ENCODE measurements at regions not wholly inside any gene's neighbourhood (a gene's known extent, or its start where the extent isn't known, plus 50 kb on each side); places are given as distances from the start of the nearest gene placed in this dataset.

DNA sequence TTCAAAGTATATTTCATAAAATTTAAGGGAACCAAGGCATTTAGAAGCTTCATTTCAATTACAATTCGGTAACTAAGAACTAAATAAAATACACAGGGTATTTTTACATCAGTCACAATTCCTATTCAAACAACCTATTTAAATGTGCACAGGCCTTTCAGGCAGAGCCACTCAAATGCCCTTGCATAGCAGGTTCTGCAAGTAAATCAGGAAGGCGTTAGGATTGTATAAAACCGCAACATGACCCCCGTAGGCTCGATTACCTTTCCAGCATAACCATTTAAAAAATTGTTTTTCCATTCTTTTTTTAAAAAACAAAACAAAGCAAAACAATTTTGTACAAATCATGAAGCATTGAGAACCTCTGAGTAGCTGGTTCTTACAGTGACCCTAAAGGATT, 289.9 kb upstream of the SP8 start:
- TF ChIP-seq, protein P1, sequence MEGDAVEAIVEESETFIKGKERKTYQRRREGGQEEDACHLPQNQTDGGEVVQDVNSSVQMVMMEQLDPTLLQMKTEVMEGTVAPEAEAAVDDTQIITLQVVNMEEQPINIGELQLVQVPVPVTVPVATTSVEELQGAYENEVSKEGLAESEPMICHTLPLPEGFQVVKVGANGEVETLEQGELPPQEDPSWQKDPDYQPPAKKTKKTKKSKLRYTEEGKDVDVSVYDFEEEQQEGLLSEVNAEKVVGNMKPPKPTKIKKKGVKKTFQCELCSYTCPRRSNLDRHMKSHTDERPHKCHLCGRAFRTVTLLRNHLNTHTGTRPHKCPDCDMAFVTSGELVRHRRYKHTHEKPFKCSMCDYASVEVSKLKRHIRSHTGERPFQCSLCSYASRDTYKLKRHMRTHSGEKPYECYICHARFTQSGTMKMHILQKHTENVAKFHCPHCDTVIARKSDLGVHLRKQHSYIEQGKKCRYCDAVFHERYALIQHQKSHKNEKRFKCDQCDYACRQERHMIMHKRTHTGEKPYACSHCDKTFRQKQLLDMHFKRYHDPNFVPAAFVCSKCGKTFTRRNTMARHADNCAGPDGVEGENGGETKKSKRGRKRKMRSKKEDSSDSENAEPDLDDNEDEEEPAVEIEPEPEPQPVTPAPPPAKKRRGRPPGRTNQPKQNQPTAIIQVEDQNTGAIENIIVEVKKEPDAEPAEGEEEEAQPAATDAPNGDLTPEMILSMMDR (conservative IDR thresholded peaks at IDR 0.05; ENCODE audit: low read depth, low read length) = no peak
- no peak overlapping the region for H3K4me3 ChIP-seq (ENCODE audit: low read depth, low read length)
- no peak for DNase-seq (ENCODE audit: low read depth)

DNA sequence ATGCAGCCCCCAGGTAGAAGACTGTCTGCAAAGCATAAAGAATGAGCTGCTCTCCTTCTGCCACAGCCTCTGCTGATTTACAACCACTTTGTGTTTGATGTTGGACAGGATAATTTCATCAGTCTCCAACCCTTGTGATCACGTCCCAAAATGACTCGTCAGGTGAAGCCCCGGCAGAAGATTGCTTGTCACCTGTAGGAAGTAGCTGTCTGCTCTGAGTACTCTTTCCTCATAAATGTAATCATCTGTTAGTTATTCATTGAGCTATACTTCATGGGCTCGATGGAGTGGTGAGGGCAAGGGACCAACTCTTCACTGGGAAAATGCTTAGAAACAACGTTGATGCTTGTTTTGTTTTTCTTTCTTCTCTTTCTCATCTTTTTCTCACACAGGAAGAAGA, 290.9 kb upstream of the SP8 start:
- TF ChIP-seq, protein P1 (conservative IDR thresholded peaks at IDR 0.05; ENCODE audit: low read depth, low read length) = no peak
- H3K4me3 ChIP-seq (ENCODE audit: low read depth, low read length) = no peak overlapping the region
- DNase-seq (ENCODE audit: low read depth) = no peak

DNA sequence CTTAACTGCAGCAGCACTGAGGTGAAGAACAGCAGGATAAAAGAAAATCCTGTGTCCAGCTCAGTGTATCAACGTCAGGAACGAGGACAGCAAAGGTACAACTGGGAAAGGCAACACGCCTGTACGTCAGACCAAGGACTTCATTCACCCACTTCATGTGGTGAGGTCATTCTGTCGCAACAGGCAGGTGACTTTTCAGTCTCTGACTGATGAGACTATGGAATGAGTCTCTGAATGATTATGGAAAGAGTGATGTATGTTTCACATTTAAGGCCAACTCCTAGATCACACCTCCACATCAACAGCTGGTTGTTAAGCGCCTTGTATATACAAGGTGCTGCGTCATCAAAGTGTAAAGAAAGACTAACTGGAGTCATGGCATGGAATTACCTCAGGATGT, 297.6 kb upstream of the SP8 start:
- TF ChIP-seq, protein P1 (conservative IDR thresholded peaks at IDR 0.05; ENCODE audit: low read depth, low read length) = no peak
- H3K4me3 ChIP-seq (ENCODE audit: low read depth, low read length) = no peak overlapping the region
- no peak for DNase-seq (ENCODE audit: low read depth)

DNA sequence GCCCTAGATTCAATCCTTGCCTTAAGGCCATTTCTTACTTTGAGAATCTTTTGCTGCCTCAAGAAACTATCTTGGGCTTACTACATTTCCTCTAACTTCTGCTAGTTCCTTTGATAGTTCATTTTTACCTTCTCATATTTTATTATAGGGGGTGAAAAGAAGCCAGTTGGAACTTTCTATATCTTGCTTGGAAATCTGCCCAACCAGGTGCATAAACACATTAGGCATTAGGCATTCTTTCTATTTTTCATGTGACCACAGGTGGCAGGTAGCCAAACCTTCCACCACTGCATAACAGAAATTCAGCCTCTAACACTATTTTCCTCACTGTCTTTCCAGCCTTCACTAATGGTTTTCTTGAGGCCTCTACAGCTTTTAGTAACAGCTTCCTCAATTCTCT, 300.0 kb upstream of the SP8 start:
- no peak for DNase-seq (ENCODE audit: low read depth)
- H3K4me3 ChIP-seq (ENCODE audit: low read depth, low read length) = no peak overlapping the region
- TF ChIP-seq, protein P1 (conservative IDR thresholded peaks at IDR 0.05; ENCODE audit: low read depth, low read length) = no peak

DNA sequence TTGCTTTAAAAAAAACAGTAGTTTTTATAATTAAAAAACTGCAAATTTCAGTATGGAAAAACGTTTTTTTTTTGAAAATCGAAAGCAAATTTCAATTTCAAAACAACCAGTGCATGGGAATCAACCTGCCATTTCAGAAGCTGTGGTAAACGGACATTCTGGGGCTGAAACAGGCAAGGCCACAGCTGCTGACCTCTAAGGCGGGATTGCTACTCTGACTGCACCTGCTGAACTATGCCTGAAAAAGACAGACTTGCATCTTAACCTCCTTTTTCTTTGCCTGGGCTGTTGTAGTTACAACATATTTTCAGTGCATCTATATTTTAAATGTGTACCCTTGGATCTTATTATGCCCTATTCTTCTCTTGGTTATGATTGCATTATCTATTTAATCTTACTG, 303.0 kb upstream of the SP8 start:
- TF ChIP-seq, protein P1 (conservative IDR thresholded peaks at IDR 0.05; ENCODE audit: low read depth, low read length) = no peak
- no peak overlapping the region for H3K4me3 ChIP-seq (ENCODE audit: low read depth, low read length)
- DNase-seq (ENCODE audit: low read depth) = no peak

DNA sequence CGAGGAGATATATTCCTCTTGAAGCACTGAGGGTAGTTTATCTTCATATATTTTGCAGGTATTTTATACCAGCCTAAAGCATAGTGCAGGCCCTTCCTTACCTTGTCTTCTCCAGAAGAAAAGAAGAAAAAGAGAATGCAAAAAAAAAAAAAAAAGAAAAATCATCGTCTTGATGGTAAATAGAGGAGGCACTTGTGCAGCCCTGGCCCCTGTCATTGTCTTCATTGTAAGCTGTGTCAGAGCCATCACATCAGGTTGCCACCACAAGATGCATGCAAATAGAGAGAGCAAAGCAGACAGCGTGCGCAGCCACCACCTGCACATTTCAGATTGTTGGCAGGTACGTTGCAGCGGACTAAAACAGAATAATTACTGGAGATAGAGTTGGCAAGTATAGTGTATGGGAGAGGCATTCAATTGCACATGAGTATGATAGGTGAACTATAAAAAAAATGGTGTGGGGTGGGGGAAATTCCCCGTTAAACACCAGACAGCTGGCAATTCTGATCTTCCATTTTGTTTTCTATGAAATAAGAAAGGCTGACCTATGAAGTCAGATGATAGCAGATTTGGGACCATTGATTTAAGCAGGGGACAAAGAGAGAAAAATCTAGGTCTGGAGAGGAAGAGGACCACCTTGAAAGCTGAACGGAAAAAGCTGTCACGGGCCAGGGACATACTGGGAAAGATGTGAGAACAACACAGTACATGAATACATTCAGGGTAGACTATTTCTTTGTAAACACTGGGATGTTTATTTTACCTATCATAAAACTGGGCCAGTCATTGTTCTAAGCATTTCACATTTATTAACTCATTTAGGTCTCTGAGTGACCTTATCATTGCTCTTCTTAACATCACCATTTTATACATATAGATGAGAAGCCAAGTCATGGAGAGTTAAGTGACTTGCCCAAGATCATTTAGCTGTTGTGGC, 306.3 kb upstream of the SP8 start:
- H3K4me3 ChIP-seq (ENCODE audit: low read depth, low read length) = no peak overlapping the region
- TF ChIP-seq, protein P1 (conservative IDR thresholded peaks at IDR 0.05; ENCODE audit: low read depth, low read length) = no peak
- DNase-seq (ENCODE audit: low read depth) = no peak

DNA sequence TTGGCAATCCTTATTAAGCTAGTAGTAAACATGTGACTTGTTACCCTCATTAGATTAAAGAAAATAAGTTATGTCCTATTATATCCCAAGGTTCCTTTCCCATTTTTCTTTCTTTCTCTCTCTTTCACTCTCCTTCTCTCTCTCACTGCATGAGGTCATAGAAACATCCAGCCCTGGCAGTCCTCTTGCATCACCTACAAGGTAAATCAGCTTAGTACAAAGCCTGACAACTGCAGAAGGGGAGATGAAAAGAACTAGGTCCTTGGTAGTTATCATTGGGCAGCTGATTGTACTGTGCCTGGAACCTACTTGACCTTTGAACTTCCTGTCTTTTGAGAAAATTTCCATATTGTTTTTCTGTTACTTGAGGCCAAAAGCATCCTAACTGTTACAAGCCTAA, 307.9 kb upstream of the SP8 start:
- DNase-seq (ENCODE audit: low read depth) = no peak
- H3K4me3 ChIP-seq (ENCODE audit: low read depth, low read length) = no peak overlapping the region
- TF ChIP-seq, protein P1 (conservative IDR thresholded peaks at IDR 0.05; ENCODE audit: low read depth, low read length) = no peak
